Kidney epithelial cell (primary cell): ENCODE measurements at regions not wholly inside any gene's neighbourhood (a gene's known extent, or its start where the extent isn't known, plus 50 kb on each side); places are given as distances from the start of the nearest gene placed in this dataset.

ENCODE experiments used
- DNase-seq: peaks from one replicate; pipeline ENCODE4 v3.0.0-alpha.2; 2010; ENCODE audit warnings: low read depth
- H3K27me3 ChIP-seq: 2 replicates; pipeline ENCODE4 v1.6.0; 2011; ENCODE audit warnings: low read length; ENCODE audit not compliant: control insufficient read depth, insufficient read depth
- H3K36me3 ChIP-seq: 2 replicates; pipeline ENCODE4 v1.5.1; 2011; ENCODE audit warnings: low read length; ENCODE audit not compliant: control insufficient read depth, insufficient read depth
- H3K4me3 ChIP-seq: 2 replicates; pipeline ENCODE4 v1.5.1; 2011; ENCODE audit warnings: low read depth, mild to moderate bottlenecking, control low read depth, low read length
- TF ChIP-seq, protein P1 (sequence below): IDR thresholded peaks from 2 replicates; pipeline ENCODE4 v1.5.1; 2011; ENCODE audit warnings: mild to moderate bottlenecking, moderate library complexity, low read length, control low read depth, inconsistent platforms; ENCODE audit not compliant: insufficient read depth, poor library complexity, severe bottlenecking

DNA sequence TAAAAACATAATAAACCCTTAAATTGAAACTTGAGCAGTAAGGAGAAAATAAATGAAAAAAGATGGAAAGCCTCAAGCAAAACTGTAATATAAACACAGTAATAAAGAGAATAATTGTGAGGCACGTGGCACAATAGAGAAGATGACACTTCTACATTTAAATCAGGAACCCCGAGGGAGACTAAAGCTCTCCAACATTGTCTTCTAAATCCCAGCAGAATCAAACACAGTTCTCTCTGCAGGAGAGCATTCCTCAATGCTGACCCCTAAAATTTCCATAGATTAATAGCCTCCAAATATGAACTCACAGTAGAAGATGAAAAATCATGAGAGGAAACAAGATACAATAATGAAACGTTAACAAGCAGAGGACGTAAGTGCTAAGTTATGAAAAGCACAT is 721.2 kb upstream of the COX7C start:
- TF ChIP-seq, protein P1, sequence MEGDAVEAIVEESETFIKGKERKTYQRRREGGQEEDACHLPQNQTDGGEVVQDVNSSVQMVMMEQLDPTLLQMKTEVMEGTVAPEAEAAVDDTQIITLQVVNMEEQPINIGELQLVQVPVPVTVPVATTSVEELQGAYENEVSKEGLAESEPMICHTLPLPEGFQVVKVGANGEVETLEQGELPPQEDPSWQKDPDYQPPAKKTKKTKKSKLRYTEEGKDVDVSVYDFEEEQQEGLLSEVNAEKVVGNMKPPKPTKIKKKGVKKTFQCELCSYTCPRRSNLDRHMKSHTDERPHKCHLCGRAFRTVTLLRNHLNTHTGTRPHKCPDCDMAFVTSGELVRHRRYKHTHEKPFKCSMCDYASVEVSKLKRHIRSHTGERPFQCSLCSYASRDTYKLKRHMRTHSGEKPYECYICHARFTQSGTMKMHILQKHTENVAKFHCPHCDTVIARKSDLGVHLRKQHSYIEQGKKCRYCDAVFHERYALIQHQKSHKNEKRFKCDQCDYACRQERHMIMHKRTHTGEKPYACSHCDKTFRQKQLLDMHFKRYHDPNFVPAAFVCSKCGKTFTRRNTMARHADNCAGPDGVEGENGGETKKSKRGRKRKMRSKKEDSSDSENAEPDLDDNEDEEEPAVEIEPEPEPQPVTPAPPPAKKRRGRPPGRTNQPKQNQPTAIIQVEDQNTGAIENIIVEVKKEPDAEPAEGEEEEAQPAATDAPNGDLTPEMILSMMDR = no peak
- no peak for DNase-seq
- Histone ChIP-seq H3K36me3 (no peaks in the 10 kb centered on the region), H3K27me3 (no peaks in the 10 kb centered on the region), H3K4me3 (no peak overlapping the region)

DNA sequence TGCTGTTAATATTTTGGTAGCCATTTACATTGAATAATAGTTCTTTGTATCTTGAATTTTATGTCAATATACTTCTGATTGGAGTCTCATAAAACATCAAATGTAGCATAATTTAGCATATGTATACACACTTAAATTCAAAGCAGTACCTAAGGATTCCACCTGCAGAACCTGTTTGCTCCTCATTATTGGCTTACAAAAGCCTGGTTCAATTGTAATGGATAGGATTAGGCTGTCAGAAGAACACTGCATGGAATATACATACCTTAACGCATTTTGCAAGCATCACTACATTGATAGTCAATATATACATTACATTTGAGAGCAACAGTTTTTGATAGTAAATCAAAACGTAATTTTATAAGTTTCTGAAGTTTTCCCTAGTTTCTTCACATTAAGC is 711.3 kb upstream of the COX7C start:
- Histone ChIP-seq H3K4me3 (no peak overlapping the region), H3K27me3 (no peaks in the 10 kb centered on the region), H3K36me3 (no peaks in the 10 kb centered on the region)
- TF ChIP-seq, protein P1 = no peak
- no peak for DNase-seq

DNA sequence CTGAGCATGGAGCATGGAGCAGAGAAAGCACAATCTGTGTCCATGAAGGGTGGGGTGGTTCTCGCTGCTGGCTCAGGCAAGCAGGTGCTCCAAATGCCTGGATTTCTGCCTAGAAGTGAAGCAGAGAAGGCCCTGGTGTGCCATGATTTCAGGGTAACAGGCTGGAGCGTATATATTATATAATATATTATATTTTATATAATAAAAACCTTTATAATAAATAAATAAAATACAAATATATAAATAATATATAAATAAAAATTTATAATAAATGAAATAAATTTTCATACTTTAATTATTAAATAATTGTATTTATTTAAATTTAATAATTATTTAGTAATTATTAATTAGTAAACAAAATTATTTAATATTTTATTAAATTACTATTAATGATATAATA is 707.4 kb upstream of the COX7C start:
- TF ChIP-seq, protein P1 = no peak
- DNase-seq = no peak
- no peaks in the 10 kb centered on the region for H3K27me3 ChIP-seq
- H3K4me3 ChIP-seq = no peak overlapping the region
- no peaks in the 10 kb centered on the region for H3K36me3 ChIP-seq

DNA sequence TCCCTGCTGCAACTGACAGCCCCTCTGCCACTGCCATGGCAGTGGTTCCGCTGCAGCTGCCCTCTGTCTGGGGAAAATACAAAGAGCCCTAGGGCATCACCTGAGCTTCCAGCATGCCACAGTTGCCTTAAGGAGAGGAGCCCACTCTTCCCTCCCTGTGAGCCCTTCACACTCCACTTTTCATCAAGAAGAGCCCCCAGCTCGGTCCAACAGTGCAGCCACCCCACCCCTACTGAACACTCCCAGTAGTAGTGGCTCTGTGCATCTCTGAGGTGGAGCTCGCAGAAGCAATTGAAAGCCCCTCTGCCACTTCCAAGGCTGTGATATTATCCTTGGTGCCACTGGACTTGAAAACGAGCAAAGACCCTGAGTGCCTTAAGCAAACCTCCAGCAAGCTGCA is 696.8 kb upstream of the COX7C start:
- DNase-seq = no peak

DNA sequence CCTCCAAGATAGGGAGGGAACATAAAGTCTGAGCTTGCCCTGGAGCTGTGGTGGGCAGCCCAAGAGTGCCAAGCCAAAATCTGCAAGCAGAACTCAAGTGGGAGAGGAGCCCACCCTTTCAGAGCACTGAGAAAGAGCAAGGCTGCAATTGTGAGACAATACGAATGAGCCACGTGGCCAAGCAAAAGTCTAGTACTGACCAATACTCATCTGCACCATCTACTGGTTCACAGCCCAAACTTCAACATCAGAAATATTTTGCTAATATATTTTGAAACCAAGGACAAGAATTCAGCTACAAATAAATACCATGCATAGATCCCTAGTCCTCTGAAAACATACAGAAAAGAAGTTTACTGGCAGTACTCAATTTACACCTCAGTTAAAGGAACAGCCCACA is 696.2 kb upstream of the COX7C start:
- no peaks in the 10 kb centered on the region for H3K36me3 ChIP-seq
- H3K4me3 ChIP-seq = no peak overlapping the region
- no peak for DNase-seq
- TF ChIP-seq, protein P1 = no peak
- H3K27me3 ChIP-seq = no peaks in the 10 kb centered on the region

More for the DNA sequence above, 696.8 kb upstream of the COX7C start:
- Histone ChIP-seq H3K4me3 (no peak overlapping the region), H3K36me3 (no peaks in the 10 kb centered on the region), H3K27me3 (no peaks in the 10 kb centered on the region)
- TF ChIP-seq, protein P1 = no peak

DNA sequence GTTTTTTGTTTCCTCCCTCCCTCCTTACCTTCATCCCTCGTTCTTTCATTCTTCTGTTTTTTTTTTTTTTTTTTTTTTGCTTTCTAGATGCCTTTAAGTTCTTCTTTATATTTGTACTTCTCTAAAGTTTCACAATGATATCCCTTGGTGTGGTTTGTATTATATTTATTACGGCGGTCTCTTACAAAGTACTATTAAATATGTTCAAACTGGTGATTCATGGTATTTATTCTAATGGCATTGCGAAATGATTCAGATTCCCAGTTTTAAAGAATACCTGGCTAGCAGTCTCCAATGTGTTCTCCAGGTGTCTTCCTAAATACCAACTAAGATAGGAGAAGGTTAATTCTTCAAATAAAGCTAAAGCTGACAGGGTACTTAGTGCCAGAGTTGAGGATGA is 690.1 kb upstream of the COX7C start:
- no peak for DNase-seq
- no peaks in the 10 kb centered on the region for H3K36me3 ChIP-seq
- no peak overlapping the region for H3K4me3 ChIP-seq
- no peaks in the 10 kb centered on the region for H3K27me3 ChIP-seq
- TF ChIP-seq, protein P1 = no peak
